Pancreas (tissue), 10 donors: ENCODE measurements at regions not wholly inside any gene's neighbourhood (a gene's known extent, or its start where the extent isn't known, plus 50 kb on each side); places are given as distances from the start of the nearest gene placed in this dataset.

ENCODE experiments used
- ATAC-seq, 4 donors: fragments of 200-7000 bp; cut with Tn5 transposase; one replicate each; pipeline versions ENCODE4 v1.8.0 to v1.9.1; 2020; ENCODE audit warnings: mild to moderate bottlenecking in 4 of 4, moderate library complexity in 4 of 4
- DNase-seq, 6 donors: peaks; one replicate each; pipeline ENCODE4 v3.0.0-alpha.2; 2020
- FAIRE-seq: peaks from 2 replicates; lab custom pipeline; 2012; peaks lifted over from hg19 to GRCh38; lab: Jason Lieb, UNC
- H3K27ac ChIP-seq, 4 donors: fragments of 200-600 bp; sonication (generic); 1 replicate in 3 of 4; 2 replicates in 1 of 4; pipeline versions ENCODE4 v1.5.0 to v1.8.0; 2020
- H3K27me3 ChIP-seq, 4 donors: fragments of 200-600 bp; one replicate each; pipeline ENCODE4 v1.8.0; 2021
- H3K36me3 ChIP-seq, 3 donors: fragments of 200-600 bp; sonication (generic) in 1 of 3; one replicate each; pipeline versions ENCODE4 v1.5.0 to v1.8.0; 2020 to 2021
- H3K4me1 ChIP-seq, 3 donors: fragments of 200-600 bp; one replicate each; pipeline ENCODE4 v1.8.0; 2021
- H3K4me3 ChIP-seq, 4 donors: fragments of 200-600 bp; sonication (generic) in 2 of 4; one replicate each; pipeline versions ENCODE4 v1.5.0 to v1.8.0; 2020 to 2021
- H3K9me3 ChIP-seq, 4 donors: fragments of 200-600 bp; one replicate each; pipeline ENCODE4 v1.8.0; 2021
- CTCF ChIP-seq, 4 donors: fragments of 200-600 bp; sonication (generic) in 3 of 4; IDR thresholded peaks; one replicate each; pipeline versions ENCODE4 v1.5.0 to v1.8.0; 2021; ENCODE audit warnings: antibody characterized with exemption in 4 of 4
- WGBS, 2 donors: extraction: QIAGEN DNeasy Blood & Tissue Kit; methylation state at CpG; one replicate each; pipeline ENCODE4 v1.1.7; 2013; 5-methylcytosine and 5-hydroxymethylcytosine counted together
- intact Hi-C, 3 donors: fragments of 100-400 bp; cut with DNase I; formaldehyde crosslinking; loops; one replicate each; pipeline versions ENCODE4 v1.11.1 to v1.14.2; 2022
- donor health status: healthy with polysubstance abuse.
- donor health status: DM: no; HTN: no; CAD: no; lungs with moderate emphysema.
- donor health status: DM: no; HTN: no; CAD: no.
- donor health status: control.
- donor health status: control.
- donor health status: Bipolar disorder and iron deficiency.
- donor health status: DM: yes; HTN: yes; CAD: no.
- donor health status: DM: no; HTN: no; CAD: no.
- donor health status: DM: no; HTN: no; CAD: no.
- donor health status: DM: yes; HTN: yes; CAD: no.

GRCh38 chr20:43799150-43799711 is 72.4 kb upstream of the GTSF1L start:
- Histone ChIP-seq H3K9me3 (no peaks in the 10 kb centered on the region), H3K27ac (no peak overlapping the region), H3K27me3 (no peaks in the 10 kb centered on the region), H3K4me3 (no peak overlapping the region), H3K36me3 (no peaks in the 10 kb centered on the region), H3K4me1 (no peaks in the 10 kb centered on the region)
- no peak for ATAC-seq
- TF ChIP-seq CTCF (IDR thresholded peaks at IDR 0.05): no peak
- 50 to 61% methylated on average over 11 of the region's 11 CpGs for WGBS, 2 donors
- no peak for DNase-seq
- FAIRE-seq: no peak
- intact Hi-C loops: no loop called here

DNA sequence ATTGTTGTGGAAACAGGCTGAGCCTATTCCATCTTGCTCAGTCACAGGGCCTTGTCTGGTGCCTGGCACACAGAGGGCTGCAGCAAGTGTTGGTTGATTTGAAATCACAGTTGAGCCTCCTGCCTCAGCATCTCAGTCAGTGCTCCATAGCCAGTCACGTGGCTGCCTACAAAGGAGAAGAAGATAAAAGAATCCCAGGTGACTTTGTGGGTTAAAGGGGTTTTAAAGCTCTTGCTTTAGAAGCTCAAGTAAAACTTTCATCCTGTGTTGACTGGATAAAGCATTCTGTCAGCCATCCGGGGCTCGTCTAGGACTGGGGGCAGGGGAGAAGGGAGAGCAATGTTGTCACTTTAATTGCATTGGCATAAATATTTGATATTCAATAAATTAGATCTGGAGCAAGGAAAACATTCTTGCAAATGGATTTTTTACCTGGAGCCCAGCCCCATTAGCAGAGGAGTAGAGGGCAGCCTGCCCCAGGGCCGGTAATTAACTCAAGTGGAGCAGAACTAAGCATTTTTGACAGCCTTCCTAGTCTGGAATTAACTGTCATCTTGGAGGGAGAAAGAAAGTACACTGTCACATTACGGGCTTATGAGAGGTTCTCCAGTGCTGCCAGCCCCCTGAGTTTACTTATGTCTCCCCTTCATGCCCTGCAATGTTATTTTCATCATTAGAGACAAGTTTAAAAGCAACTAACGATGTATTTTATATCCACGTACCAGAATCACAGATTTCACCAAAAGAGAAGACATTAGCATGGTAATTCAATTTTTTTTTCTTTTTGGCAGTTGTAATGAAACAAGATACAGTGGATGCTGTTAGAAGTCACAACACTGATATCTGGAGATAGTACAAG is 71.7 kb upstream of the GTSF1L start:
- no peaks in the 10 kb centered on the region for H3K36me3 ChIP-seq
- H3K27me3 ChIP-seq: no peaks in the 10 kb centered on the region
- H3K27ac ChIP-seq: no peak overlapping the region
- FAIRE-seq: no peak
- H3K4me1 ChIP-seq: no peaks in the 10 kb centered on the region
- no peak for ATAC-seq
- 45 to 60% methylated on average over 7 of the region's 7 CpGs for WGBS, 2 donors
- intact Hi-C loops: no loop called here
- no peaks in the 10 kb centered on the region for H3K9me3 ChIP-seq
- no peak overlapping the region for H3K4me3 ChIP-seq
- TF ChIP-seq CTCF (IDR thresholded peaks at IDR 0.05): no peak
- DNase-seq: no peak

GRCh38 chr20:43794326-43794725 is 67.5 kb upstream of the GTSF1L start:
- no peak for FAIRE-seq
- Histone ChIP-seq H3K36me3 (no peaks in the 10 kb centered on the region), H3K27me3 (no peaks in the 10 kb centered on the region), H3K4me3 (no peak overlapping the region), H3K9me3 (no peaks in the 10 kb centered on the region), H3K27ac (no peak overlapping the region), H3K4me1 (no peaks in the 10 kb centered on the region)
- DNase-seq: no peak
- WGBS, 2 donors: 67 to 69% methylated on average over 2 of the region's 2 CpGs
- ATAC-seq: no peak
- no peak for TF ChIP-seq CTCF (IDR thresholded peaks at IDR 0.05)
- intact Hi-C loops: no loop called here

GRCh38 chr20:43789593-43789992 is 62.8 kb upstream of the GTSF1L start:
- H3K4me1 ChIP-seq: no peaks in the 10 kb centered on the region
- no peak overlapping the region for H3K27ac ChIP-seq
- no peak for FAIRE-seq
- H3K9me3 ChIP-seq: no peaks in the 10 kb centered on the region
- DNase-seq: no peak
- no peaks in the 10 kb centered on the region for H3K27me3 ChIP-seq
- H3K36me3 ChIP-seq: no peaks in the 10 kb centered on the region
- TF ChIP-seq CTCF (IDR thresholded peaks at IDR 0.05): no peak
- intact Hi-C loops: no loop called here
- no peak overlapping the region for H3K4me3 ChIP-seq
- no peak for ATAC-seq

DNA sequence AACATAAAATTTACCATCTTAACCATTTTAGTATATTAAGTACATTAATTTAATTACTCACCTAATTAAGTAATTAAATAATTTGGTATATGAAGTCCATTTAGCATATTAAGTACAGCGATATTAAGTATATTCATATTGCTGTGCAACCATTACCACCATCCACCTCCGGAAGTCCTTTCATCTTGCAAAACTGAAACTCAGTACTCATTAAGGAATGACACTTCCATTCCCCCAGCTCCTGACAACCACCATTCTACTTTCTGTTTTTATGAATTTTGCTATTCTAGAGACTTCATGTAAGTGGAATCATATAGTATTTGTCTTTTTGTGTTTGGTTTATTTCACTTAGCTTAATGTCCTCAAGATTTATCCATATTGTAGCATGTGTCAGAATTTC is 61.1 kb upstream of the GTSF1L start:
- DNase-seq (no peak), ATAC-seq (no peak), FAIRE-seq (no peak)
- 80 to 90% methylated on average over 2 of the region's 2 CpGs for WGBS, 2 donors
- H3K4me3 ChIP-seq: no peak overlapping the region
- no peak overlapping the region for H3K27ac ChIP-seq
- H3K9me3 ChIP-seq: no peaks in the 10 kb centered on the region
- no peak for TF ChIP-seq CTCF (IDR thresholded peaks at IDR 0.05)
- intact Hi-C loops: no loop called here
- no peaks in the 10 kb centered on the region for H3K4me1 ChIP-seq
- H3K27me3 ChIP-seq: no peaks in the 10 kb centered on the region
- no peaks in the 10 kb centered on the region for H3K36me3 ChIP-seq
